ENCODE measurements at regions not wholly inside any gene's neighbourhood (a gene's known extent, or its start where the extent isn't known, plus 50 kb on each side); places are given as distances from the start of the nearest gene placed in this dataset.

GRCh38 chr15:39471785-39472574 is 108.9 kb upstream of the THBS1 start:
- DNase-seq (ENCODE audit: low read depth in 2 of 2) = no peak

- peak; percentile 95 for DNase-seq (ENCODE audit: low read depth in 2 of 2)
Measured at GRCh38 chr15:39472621-39473297, 108.1 kb upstream of the THBS1 start.

GRCh38 chr15:39473298-39473947 is 107.5 kb upstream of the THBS1 start:
- no peak for DNase-seq (ENCODE audit: low read depth in 2 of 2)

- DNase-seq (ENCODE audit: low read depth in 2 of 2) = no peak
Measured at GRCh38 chr15:39474657-39475056, 106.2 kb upstream of the THBS1 start.

- DNase-seq (ENCODE audit: low read depth in 2 of 2) = no peak
Measured at GRCh38 chr15:39478996-39479395, 101.9 kb upstream of the THBS1 start.

GRCh38 chr15:39479911-39480310 is 101.0 kb upstream of the THBS1 start:
- no peak for DNase-seq (ENCODE audit: low read depth in 2 of 2)

GRCh38 chr15:39482459-39482858 is 98.4 kb upstream of the THBS1 start:
- DNase-seq (ENCODE audit: low read depth in 2 of 2) = no peak

- no peak for DNase-seq (ENCODE audit: low read depth in 2 of 2)
Measured at GRCh38 chr15:39486621-39487457, 94.0 kb upstream of the THBS1 start.

GRCh38 chr15:39487458-39487735 is 93.5 kb upstream of the THBS1 start:
- DNase-seq (ENCODE audit: low read depth in 2 of 2) = no peak

GRCh38 chr15:39488516-39488915 is 92.4 kb upstream of the THBS1 start:
- DNase-seq (ENCODE audit: low read depth in 2 of 2) = no peak

GRCh38 chr15:39488961-39489360 is 91.9 kb upstream of the THBS1 start:
- no peak for DNase-seq (ENCODE audit: low read depth in 2 of 2)

GRCh38 chr15:39491115-39491885 is 89.6 kb upstream of the THBS1 start:
- no peak for DNase-seq (ENCODE audit: low read depth in 2 of 2)

GRCh38 chr15:39491886-39492490 is 88.9 kb upstream of the THBS1 start:
- DNase-seq (ENCODE audit: low read depth in 2 of 2) = no peak

GRCh38 chr15:39493424-39494067 is 87.3 kb upstream of the THBS1 start:
- DNase-seq (ENCODE audit: low read depth in 2 of 2) = no peak

- DNase-seq (ENCODE audit: low read depth in 2 of 2) = no peak
Measured at GRCh38 chr15:39494462-39494861, 86.4 kb upstream of the THBS1 start.

- DNase-seq (ENCODE audit: low read depth in 2 of 2) = no peak
Measured at GRCh38 chr15:39495871-39496840, 84.7 kb upstream of the THBS1 start.

- no peak for DNase-seq (ENCODE audit: low read depth in 2 of 2)
Measured at GRCh38 chr15:39497016-39497758, 83.7 kb upstream of the THBS1 start.

GRCh38 chr15:39497759-39498565 is 82.9 kb upstream of the THBS1 start:
- DNase-seq (ENCODE audit: low read depth in 2 of 2) = no peak
